Heart left ventricle (tissue), 16 donors: ENCODE measurements at regions not wholly inside any gene's neighbourhood (a gene's known extent, or its start where the extent isn't known, plus 50 kb on each side); places are given as distances from the start of the nearest gene placed in this dataset.
"Not testable (repeated sequence)": the region's sequence is repeated elsewhere in the genome, so short reads cannot be mapped to it uniquely, and the experiment has no call there.

Source experiments
- ATAC-seq, 4 donors: fragments of 200-7000 bp; cut with Tn5 transposase; one replicate each; pipeline ENCODE4 v1.9.1; 2020 to 2022; ENCODE audit warnings: moderate library complexity in 4 of 4, mild to moderate bottlenecking in 3 of 4, moderate number of reproducible peaks in 1 of 4
- DNase-seq, 5 donors: peaks; one replicate each; pipeline ENCODE4 v3.0.0-alpha.2; 2020
- H3K27ac ChIP-seq, 12 donors: fragments of 200-600 bp; sonication (generic) in 4 of 12; one replicate each; pipeline versions ENCODE4 v1.5.0 to v1.8.0; 2016 to 2022; ENCODE audit warnings: mild to moderate bottlenecking in 2 of 12
- H3K27me3 ChIP-seq, 9 donors: fragments of 200-600 bp; sonication (generic) in 2 of 9; one replicate each; pipeline versions ENCODE4 v1.5.1 to v1.8.0; 2016 to 2022; ENCODE audit warnings: mild to moderate bottlenecking in 3 of 9
- H3K36me3 ChIP-seq, 9 donors: fragments of 200-600 bp; sonication (generic) in 2 of 9; one replicate each; pipeline versions ENCODE4 v1.5.0 to v1.8.0; 2018 to 2022; ENCODE audit warnings: mild to moderate bottlenecking in 2 of 9
- H3K4me1 ChIP-seq, 12 donors: fragments of 200-600 bp; sonication (generic) in 4 of 12; one replicate each; pipeline versions ENCODE4 v1.5.0 to v1.8.0; 2016 to 2022; ENCODE audit warnings: mild to moderate bottlenecking in 3 of 12
- H3K4me3 ChIP-seq, 12 donors: fragments of 200-600 bp; sonication (generic) in 4 of 12; one replicate each; pipeline versions ENCODE4 v1.5.0 to v1.8.0; 2017 to 2022; ENCODE audit warnings: mild to moderate bottlenecking in 9 of 12, moderate library complexity in 4 of 12
- H3K9me3 ChIP-seq, 12 donors: fragments of 200-600 bp; sonication (generic) in 4 of 12; one replicate each; pipeline versions ENCODE4 v1.5.0 to v1.8.0; 2016 to 2022; ENCODE audit warnings: mild to moderate bottlenecking in 1 of 12
- POLR2A ChIP-seq, 2 donors: fragments of 450-650 bp; IDR thresholded peaks; one replicate each; pipeline ENCODE4 v1.6.1; 2017; ENCODE audit warnings: antibody characterized with exemption in 2 of 2, mild to moderate bottlenecking in 2 of 2, moderate library complexity in 2 of 2
- WGBS, 4 donors: extraction: QIAGEN DNeasy Blood & Tissue Kit in 2 of 4; methylation state at CpG; one replicate each; pipeline versions ENCODE4 v1.1.5 to v1.1.7; 2013 to 2018; 5-methylcytosine and 5-hydroxymethylcytosine counted together
- intact Hi-C, 10 donors: fragments of 100-400 bp; cut with DNase I; formaldehyde crosslinking; loops; one replicate each; pipeline versions ENCODE4 v1.11.1 to v1.14.2; 2022
- TF ChIP-seq, protein P1 (sequence below), 12 donors: fragments of 200-600 bp; sonication (generic) in 4 of 12; IDR thresholded peaks; one replicate each; pipeline versions ENCODE4 v1.5.0 to v1.8.0; 2018 to 2022; ENCODE audit warnings: antibody characterized with exemption in 12 of 12, mild to moderate bottlenecking in 5 of 12
- donor health status: ischemic (EF 13 %, LVEDD 7.1; RV severe dilation, severe dysfunction).
- donor health status: healthy with polysubstance abuse.
- donor health status: DM: no; HTN: yes; CAD: no.
- donor health status: DM: no; HTN: no; CAD: no.
- donor health status: ischemic (EF 25% LVEDD 6.9; RV normal size, moderate dysfunction).
- donor health status: ischemic (EF 25% LVEDD 5.7; RV mildly dilated, moderate dysfunction).
- donor health status: healthy.
- donor health status: DM: yes; HTN: yes; CAD: no.
- donor health status: ischemic (EF 35%, LVEDD 5.7; RV mildly dilated, moderate dysfunction).
- donor health status: nonischemic (EF 11% LVEDD 7.7; RV severe dilation, severe dysfunction).
- donor health status: DM: yes; HTN: yes; CAD: no.
- donor health status: PGD.
- donor health status: ischemic (EF 29% LVEDD 5.4; RV normal size, mild dysfunction).
- donor health status: nonischemic (EF 23%, LVEDD 6.1; RV moderate dilation, normal function).

DNA sequence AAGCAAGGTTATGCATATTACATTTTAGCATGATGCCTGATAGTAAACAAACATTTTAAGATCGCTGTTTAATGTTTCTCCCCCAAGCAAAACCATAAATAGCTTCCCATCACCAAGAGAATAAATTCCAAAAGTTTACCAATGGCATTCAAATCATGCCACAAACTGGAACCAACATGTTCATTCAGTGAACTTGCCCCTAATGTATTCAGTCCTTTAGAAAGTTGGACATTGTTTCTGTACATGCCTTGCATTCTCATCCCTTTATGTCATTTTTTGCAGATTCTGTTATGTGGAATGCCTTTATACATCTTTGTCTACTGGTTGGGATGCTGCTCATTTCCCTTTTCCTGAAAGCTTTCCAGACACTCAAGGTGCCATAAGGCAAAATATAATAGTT, 105.5 kb downstream of the PYDC2 start:
- Histone ChIP-seq H3K4me3 (no peak overlapping the region), H3K4me1 (no peaks in the 10 kb centered on the region), H3K27me3 (no peaks in the 10 kb centered on the region), H3K9me3 (no peaks in the 10 kb centered on the region), H3K27ac (no peak overlapping the region), H3K36me3 (no peaks in the 10 kb centered on the region)
- DNase-seq (no peak), ATAC-seq (no peak)
- TF ChIP-seq, protein P1, sequence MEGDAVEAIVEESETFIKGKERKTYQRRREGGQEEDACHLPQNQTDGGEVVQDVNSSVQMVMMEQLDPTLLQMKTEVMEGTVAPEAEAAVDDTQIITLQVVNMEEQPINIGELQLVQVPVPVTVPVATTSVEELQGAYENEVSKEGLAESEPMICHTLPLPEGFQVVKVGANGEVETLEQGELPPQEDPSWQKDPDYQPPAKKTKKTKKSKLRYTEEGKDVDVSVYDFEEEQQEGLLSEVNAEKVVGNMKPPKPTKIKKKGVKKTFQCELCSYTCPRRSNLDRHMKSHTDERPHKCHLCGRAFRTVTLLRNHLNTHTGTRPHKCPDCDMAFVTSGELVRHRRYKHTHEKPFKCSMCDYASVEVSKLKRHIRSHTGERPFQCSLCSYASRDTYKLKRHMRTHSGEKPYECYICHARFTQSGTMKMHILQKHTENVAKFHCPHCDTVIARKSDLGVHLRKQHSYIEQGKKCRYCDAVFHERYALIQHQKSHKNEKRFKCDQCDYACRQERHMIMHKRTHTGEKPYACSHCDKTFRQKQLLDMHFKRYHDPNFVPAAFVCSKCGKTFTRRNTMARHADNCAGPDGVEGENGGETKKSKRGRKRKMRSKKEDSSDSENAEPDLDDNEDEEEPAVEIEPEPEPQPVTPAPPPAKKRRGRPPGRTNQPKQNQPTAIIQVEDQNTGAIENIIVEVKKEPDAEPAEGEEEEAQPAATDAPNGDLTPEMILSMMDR (IDR thresholded peaks at IDR 0.05) = no peak
- no peak for TF ChIP-seq POLR2A (IDR thresholded peaks at IDR 0.05)
- intact Hi-C loops = no loop called here
- WGBS, 4 donors = 72 to 90% (median 82%) methylated on average over 1 of the region's 1 CpG

DNA sequence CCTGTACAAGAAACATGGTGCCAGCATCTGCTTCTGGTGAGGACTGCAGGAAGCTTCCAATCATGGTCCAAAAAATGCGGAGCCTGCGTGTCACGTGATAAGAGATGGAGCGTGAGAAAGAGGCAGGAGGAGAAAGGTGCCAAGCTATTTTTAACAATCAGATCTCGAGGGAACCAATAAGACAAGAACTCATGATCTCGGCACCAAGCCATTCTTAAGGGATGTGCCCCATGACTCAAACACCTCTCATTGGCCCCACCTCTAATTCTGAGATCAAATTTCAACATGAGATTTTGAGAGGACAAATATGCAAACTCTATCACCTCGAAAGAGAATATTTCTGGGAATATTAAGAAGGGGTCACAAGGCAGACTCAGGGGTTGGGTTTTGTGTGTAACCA, 107.2 kb downstream of the PYDC2 start:
- WGBS, 4 donors = 55 to 65% (median 62%) methylated on average over 7 of the region's 7 CpGs
- H3K36me3 ChIP-seq = no peaks in the 10 kb centered on the region
- intact Hi-C loops = no loop called here
- ATAC-seq (no peak), DNase-seq (no peak)
- H3K27ac ChIP-seq = no peak overlapping the region
- H3K4me3 ChIP-seq = no peak overlapping the region
- no peaks in the 10 kb centered on the region for H3K9me3 ChIP-seq
- H3K4me1 ChIP-seq = no peaks in the 10 kb centered on the region
- TF ChIP-seq, protein P1 (IDR thresholded peaks at IDR 0.05) = no peak
- no peak for TF ChIP-seq POLR2A (IDR thresholded peaks at IDR 0.05)
- no peaks in the 10 kb centered on the region for H3K27me3 ChIP-seq

DNA sequence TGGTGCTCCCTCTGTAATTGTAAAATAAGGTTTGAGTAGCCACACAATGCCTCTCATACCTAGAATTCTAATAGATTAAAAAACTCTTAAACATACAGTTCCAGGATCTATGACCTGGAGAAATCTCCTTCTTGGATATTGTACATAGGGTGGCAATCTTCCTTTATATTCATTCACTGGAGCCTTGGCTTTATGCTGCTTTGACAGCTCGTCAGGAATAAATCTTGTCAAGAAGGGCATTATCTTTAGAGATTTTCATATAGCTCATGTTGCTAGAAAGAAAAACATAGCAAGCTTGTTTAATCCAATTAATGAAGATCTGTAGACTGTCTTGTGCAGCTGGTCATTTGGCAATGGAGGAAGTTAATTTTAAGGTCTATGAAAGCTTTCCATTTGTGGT, 131.1 kb downstream of the PYDC2 start:
- Histone ChIP-seq H3K27ac (no peak overlapping the region), H3K4me3 (no peak overlapping the region), H3K27me3 (no peaks in the 10 kb centered on the region), H3K36me3 (no peaks in the 10 kb centered on the region), H3K9me3 (no peaks in the 10 kb centered on the region), H3K4me1 (no peaks in the 10 kb centered on the region)
- DNase-seq = no peak
- 60 to 76% (median 65%) methylated on average over 1 of the region's 1 CpG for WGBS, 4 donors
- no peak for ATAC-seq
- no peak for TF ChIP-seq POLR2A (IDR thresholded peaks at IDR 0.05)
- TF ChIP-seq, protein P1 (IDR thresholded peaks at IDR 0.05) = no peak
- intact Hi-C loops = no loop called here

DNA sequence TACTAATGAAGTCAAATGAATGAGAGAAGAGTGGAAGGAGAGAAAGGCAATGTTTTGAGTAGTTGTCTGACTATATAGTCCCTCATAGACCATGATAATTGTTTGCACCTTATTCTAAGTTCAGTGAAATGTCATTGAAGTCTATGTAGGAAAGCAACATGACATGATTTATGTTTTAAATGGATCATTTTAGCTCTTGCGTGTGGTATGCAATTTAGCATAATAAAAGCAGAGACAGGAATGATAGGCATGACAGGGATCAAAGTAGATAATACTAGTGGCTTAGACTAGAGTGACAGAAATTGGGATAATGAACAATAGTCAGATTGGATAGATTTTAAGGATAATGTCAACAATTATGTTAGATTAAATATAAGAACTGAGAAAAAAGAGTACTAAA, 132.5 kb downstream of the PYDC2 start:
- Histone ChIP-seq H3K27ac (no peak overlapping the region), H3K4me3 (no peak overlapping the region), H3K36me3 (no peaks in the 10 kb centered on the region), H3K9me3 (no peaks in the 10 kb centered on the region), H3K27me3 (no peaks in the 10 kb centered on the region), H3K4me1 (no peaks in the 10 kb centered on the region)
- no peak for TF ChIP-seq POLR2A (IDR thresholded peaks at IDR 0.05)
- TF ChIP-seq, protein P1 (IDR thresholded peaks at IDR 0.05) = no peak
- ATAC-seq = no peak
- 0 to 94% (median 23%) methylated on average over 1 of the region's 1 CpG for WGBS, 4 donors
- intact Hi-C loops = no loop called here
- DNase-seq = no peak

DNA sequence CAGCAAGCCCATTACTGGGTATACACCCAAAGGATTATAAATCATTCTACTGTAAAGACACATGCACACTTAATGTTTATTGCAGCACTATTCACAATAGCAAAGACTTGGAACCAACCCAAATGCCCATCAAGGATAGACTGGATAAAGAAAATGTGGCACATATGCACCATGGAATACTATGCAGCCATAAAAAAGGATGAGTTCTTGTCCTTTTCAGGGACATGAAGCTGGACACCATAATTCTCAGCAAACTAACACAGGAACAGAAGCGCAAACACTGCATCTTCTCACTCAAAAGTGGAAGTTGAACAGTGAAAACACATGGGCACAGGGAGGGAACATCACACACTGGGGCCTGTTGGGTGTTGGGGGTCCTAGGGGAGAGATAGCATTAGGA, 154.5 kb downstream of the PYDC2 start:
- H3K27ac ChIP-seq, H3K36me3 ChIP-seq, DNase-seq, H3K9me3 ChIP-seq, H3K4me3 ChIP-seq, H3K27me3 ChIP-seq, intact Hi-C loops, H3K4me1 ChIP-seq, ATAC-seq: not testable (repeated sequence)
- WGBS, 4 donors = 95 to 100% (median 98%) methylated on average over 1 of the region's 1 CpG
